A549 (cell line): ENCODE measurements at regions not wholly inside any gene's neighbourhood (a gene's known extent, or its start where the extent isn't known, plus 50 kb on each side); places are given as distances from the start of the nearest gene placed in this dataset.

Experiments
- POLR2AphosphoS2 ChIP-seq: conservative IDR thresholded peaks from 2 replicates; pipeline ENCODE4 v1.6.1; 2012; ENCODE audit warnings: low read length, improper control_type of control experiment, inconsistent platforms
- TF ChIP-seq, protein P1 (sequence below): fragments of >200 bp; sonication (Bioruptor Twin); formaldehyde crosslinking; IDR thresholded peaks from 3 replicates; pipeline ENCODE4 v1.5.1; 2016

DNA sequence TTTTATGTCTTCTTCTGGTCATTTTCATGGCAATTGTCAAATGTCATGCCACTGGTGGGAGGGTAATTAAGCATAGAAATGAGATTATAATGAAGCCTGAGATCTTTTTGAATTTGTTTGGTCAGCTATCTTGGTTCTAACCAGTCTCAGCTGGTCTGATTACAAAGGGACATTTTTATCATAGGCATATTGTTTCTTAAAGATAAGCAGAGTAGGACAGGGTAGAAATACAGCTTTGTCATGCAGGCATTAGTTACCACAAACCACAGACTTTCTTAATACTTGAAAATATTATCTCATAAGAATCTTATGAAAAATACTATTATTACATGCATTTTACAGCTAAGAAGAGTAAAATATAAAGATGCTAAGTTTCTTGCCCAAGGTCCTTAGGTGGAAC, 1761.5 kb downstream of the PCDH9 start:
- TF ChIP-seq, protein P1, sequence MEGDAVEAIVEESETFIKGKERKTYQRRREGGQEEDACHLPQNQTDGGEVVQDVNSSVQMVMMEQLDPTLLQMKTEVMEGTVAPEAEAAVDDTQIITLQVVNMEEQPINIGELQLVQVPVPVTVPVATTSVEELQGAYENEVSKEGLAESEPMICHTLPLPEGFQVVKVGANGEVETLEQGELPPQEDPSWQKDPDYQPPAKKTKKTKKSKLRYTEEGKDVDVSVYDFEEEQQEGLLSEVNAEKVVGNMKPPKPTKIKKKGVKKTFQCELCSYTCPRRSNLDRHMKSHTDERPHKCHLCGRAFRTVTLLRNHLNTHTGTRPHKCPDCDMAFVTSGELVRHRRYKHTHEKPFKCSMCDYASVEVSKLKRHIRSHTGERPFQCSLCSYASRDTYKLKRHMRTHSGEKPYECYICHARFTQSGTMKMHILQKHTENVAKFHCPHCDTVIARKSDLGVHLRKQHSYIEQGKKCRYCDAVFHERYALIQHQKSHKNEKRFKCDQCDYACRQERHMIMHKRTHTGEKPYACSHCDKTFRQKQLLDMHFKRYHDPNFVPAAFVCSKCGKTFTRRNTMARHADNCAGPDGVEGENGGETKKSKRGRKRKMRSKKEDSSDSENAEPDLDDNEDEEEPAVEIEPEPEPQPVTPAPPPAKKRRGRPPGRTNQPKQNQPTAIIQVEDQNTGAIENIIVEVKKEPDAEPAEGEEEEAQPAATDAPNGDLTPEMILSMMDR: no peak
- no peak for TF ChIP-seq POLR2AphosphoS2
